Uterus (tissue), 3 donors: ENCODE measurements at regions not wholly inside any gene's neighbourhood (a gene's known extent, or its start where the extent isn't known, plus 50 kb on each side); places are given as distances from the start of the nearest gene placed in this dataset.

Experiments
- DNase-seq, 2 donors: peaks; one replicate each; pipeline ENCODE4 v3.0.0-alpha.2; 2019 to 2020
- H3K27ac ChIP-seq, 2 donors: fragments of 200-600 bp; sonication (generic); 1 replicate in 1 of 2; 2 replicates in 1 of 2; pipeline ENCODE4 v1.5.1; 2016 to 2018
- H3K27me3 ChIP-seq, 2 donors: fragments of 200-600 bp; sonication (generic); one replicate each; pipeline ENCODE4 v1.5.1; 2018 to 2019; ENCODE audit warnings: control low read depth in 1 of 2
- H3K36me3 ChIP-seq, 2 donors: fragments of 200-600 bp; sonication (generic); one replicate each; pipeline ENCODE4 v1.5.1; 2019; ENCODE audit warnings: control low read depth in 1 of 2
- H3K4me1 ChIP-seq, 2 donors: fragments of 200-600 bp; sonication (generic); one replicate each; pipeline ENCODE4 v1.5.1; 2018 to 2019; ENCODE audit warnings: control low read depth in 1 of 2
- H3K4me3 ChIP-seq, 2 donors: fragments of 200-600 bp; sonication (generic); 1 replicate in 1 of 2; 2 replicates in 1 of 2; pipeline ENCODE4 v1.5.1; 2018 to 2019; ENCODE audit warnings: mild to moderate bottlenecking in 1 of 2
- H3K9me3 ChIP-seq, 2 donors: fragments of 200-600 bp; sonication (generic); one replicate each; pipeline ENCODE4 v1.5.1; 2019; ENCODE audit warnings: control low read depth in 1 of 2
- POLR2A ChIP-seq, 2 donors: fragments of 450-650 bp; IDR thresholded peaks; one replicate each; pipeline ENCODE4 v1.6.1; 2016; ENCODE audit warnings: antibody characterized with exemption in 2 of 2, mild to moderate bottlenecking in 1 of 2, moderate library complexity in 1 of 2
- intact Hi-C: fragments of 100-400 bp; cut with DNase I; formaldehyde crosslinking; loops from one replicate; pipeline ENCODE4 v1.15.1; 2023; ENCODE audit warnings: low total_unique reads
- TF ChIP-seq, protein P1 (sequence below), 4 experiments: fragments of 200-600 bp in 2 of 4; fragments of 450-650 bp in 2 of 4; sonication (generic) in 2 of 4; IDR thresholded peaks; one replicate each; pipeline ENCODE4 v1.5.1; 2016 to 2019; ENCODE audit warnings: antibody characterized with exemption in 4 of 4, mild to moderate bottlenecking in 2 of 4, moderate library complexity in 1 of 4
- donor health status: DM: yes; HTN: yes; CAD: no.

DNA sequence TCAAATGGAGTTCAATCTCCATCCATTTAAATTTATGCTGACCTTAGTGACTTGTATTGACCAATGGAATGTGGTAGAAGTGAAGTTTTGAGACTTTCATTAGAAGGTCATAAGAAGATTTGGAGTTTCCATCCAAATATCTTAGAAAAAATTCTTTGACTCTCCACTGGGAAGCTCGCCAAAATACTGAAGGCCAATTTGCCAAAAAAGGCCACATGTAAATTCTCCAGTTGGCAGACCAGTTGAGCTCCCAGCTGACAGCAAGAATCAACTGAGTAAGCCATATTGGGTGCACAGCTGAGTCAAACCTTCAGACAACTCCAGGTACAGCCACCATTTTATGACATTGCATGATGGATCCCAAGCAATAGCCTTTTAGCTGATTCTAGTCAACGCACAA, 228.3 kb upstream of the SETBP1 start:
- no peak overlapping the region for H3K27ac ChIP-seq
- TF ChIP-seq, protein P1, sequence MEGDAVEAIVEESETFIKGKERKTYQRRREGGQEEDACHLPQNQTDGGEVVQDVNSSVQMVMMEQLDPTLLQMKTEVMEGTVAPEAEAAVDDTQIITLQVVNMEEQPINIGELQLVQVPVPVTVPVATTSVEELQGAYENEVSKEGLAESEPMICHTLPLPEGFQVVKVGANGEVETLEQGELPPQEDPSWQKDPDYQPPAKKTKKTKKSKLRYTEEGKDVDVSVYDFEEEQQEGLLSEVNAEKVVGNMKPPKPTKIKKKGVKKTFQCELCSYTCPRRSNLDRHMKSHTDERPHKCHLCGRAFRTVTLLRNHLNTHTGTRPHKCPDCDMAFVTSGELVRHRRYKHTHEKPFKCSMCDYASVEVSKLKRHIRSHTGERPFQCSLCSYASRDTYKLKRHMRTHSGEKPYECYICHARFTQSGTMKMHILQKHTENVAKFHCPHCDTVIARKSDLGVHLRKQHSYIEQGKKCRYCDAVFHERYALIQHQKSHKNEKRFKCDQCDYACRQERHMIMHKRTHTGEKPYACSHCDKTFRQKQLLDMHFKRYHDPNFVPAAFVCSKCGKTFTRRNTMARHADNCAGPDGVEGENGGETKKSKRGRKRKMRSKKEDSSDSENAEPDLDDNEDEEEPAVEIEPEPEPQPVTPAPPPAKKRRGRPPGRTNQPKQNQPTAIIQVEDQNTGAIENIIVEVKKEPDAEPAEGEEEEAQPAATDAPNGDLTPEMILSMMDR (IDR thresholded peaks at IDR 0.05) = no peak
- no peak for TF ChIP-seq POLR2A (IDR thresholded peaks at IDR 0.05)
- intact Hi-C loops = no loop called here
- H3K4me3 ChIP-seq = no peak overlapping the region
- no peaks in the 10 kb centered on the region for H3K27me3 ChIP-seq
- H3K4me1 ChIP-seq = no peaks in the 10 kb centered on the region
- DNase-seq = no peak
- no peaks in the 10 kb centered on the region for H3K9me3 ChIP-seq
- H3K36me3 ChIP-seq = no peaks in the 10 kb centered on the region

DNA sequence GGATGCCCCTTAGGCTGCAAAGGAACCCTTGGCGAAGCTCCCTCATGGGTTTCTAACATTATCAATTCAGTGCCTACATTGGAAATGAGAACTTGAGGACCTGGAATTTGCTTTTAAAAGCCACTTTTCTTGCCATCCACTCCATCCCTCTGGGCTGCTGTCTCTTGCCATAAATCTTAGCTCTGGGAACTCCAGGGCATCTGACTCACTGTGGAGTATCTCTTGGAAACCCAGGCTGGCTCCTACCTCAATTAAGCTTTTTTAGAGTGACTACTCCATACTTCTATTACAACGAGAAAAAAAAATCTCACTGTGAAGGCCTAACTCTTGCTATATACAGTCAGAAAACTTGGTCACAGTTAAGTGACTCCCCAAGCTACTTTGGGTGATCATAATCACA, 227.2 kb upstream of the SETBP1 start:
- no peak overlapping the region for H3K27ac ChIP-seq
- DNase-seq = no peak
- intact Hi-C loops = no loop called here
- no peaks in the 10 kb centered on the region for H3K27me3 ChIP-seq
- no peak overlapping the region for H3K4me3 ChIP-seq
- TF ChIP-seq, protein P1 (IDR thresholded peaks at IDR 0.05) = no peak
- no peak for TF ChIP-seq POLR2A (IDR thresholded peaks at IDR 0.05)
- no peaks in the 10 kb centered on the region for H3K9me3 ChIP-seq
- H3K36me3 ChIP-seq = no peaks in the 10 kb centered on the region
- H3K4me1 ChIP-seq = no peaks in the 10 kb centered on the region

DNA sequence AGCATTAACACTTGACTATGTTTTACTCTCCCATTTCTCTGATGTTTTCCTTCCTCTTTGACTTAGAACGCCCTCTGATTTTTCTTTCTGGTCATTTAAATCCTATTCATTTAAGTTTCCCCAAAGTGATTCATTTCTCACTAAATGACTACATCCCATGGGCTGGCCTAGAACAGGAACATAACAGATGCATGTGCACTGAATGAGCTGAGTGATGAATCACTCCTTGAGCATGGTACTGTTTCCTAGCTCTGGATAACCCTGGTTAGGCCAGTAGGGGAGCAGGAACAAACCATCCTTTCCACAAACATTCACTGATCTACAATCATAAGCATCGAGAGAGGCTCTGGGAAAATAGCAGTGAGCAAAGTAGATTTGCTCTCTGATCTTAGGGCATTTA, 221.9 kb upstream of the SETBP1 start:
- intact Hi-C loops = no loop called here
- Histone ChIP-seq H3K27me3 (no peaks in the 10 kb centered on the region), H3K4me1 (no peaks in the 10 kb centered on the region), H3K9me3 (no peaks in the 10 kb centered on the region), H3K4me3 (no peak overlapping the region), H3K27ac (no peak overlapping the region), H3K36me3 (no peaks in the 10 kb centered on the region)
- TF ChIP-seq, protein P1 (IDR thresholded peaks at IDR 0.05) = no peak
- no peak for TF ChIP-seq POLR2A (IDR thresholded peaks at IDR 0.05)
- no peak for DNase-seq

DNA sequence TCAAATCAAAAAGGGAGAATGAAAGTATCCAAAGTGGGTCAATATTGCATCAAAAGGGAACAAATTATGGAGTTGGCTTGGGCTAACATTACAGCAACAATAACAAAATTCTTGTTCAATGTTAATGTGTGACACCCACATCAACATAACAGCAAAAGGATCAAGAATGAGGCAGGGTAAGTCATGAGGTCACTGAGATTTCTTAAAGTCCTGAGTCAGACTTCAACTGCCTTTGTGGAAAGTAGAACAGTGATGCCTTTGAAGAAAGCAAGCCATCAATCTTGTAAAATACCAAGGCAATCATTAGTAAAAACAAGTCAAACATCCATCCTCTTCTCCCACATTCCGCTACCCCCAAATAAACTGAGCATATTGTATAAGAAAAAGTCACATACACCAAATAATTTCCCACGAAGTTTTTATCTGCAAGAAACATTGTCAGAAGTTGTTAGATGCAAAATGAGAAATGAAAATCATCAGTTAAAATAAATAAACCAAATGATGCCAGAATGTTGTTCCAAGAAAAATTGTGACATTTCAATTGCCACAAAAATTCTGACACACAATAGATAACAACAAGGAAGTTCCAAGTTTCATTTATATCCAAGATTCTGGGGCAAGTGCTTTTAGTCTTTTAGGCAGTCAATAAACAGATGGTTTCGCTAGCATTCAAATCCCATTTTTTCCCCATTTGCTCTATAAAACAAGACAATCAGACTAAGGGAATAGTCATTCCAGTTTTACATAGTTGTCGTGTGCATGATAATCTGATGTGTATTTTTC, 216.1 kb upstream of the SETBP1 start:
- H3K36me3 ChIP-seq = no peaks in the 10 kb centered on the region
- DNase-seq = no peak
- no peak overlapping the region for H3K4me3 ChIP-seq
- no peak overlapping the region for H3K27ac ChIP-seq
- H3K4me1 ChIP-seq = peaks cover 4 to 7% of the 10 kb centered on the region in 2 donors
- H3K9me3 ChIP-seq = no peaks in the 10 kb centered on the region
- no peak for TF ChIP-seq POLR2A (IDR thresholded peaks at IDR 0.05)
- TF ChIP-seq, protein P1 (IDR thresholded peaks at IDR 0.05) = no peak
- intact Hi-C loops = no loop called here
- no peaks in the 10 kb centered on the region for H3K27me3 ChIP-seq

DNA sequence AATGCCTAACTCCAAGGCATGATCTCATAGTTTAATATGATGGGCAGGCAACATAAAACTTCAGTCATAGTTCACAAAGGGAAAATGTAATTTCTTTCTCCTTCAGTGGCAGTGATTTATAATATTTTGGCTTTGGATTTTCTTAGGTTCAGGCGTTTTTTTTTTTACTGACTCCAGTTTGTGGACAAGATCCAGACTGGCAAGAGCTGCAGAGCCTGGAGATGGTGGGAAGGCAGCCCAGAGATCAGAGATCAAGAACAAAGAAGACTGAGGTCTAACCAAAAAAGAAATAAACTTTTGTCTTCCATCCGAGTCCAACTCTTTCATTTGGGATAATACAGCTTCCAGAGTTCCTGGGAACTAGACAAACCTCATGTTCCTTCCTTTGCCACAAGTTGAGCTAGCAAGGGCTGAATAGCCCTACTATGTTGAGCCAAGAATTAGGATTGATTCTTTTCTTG, 215.3 kb upstream of the SETBP1 start:
- Histone ChIP-seq H3K4me3 (no peak overlapping the region), H3K4me1 (peaks cover 4 to 7% of the 10 kb centered on the region in 2 donors), H3K9me3 (no peaks in the 10 kb centered on the region), H3K27me3 (no peaks in the 10 kb centered on the region), H3K36me3 (no peaks in the 10 kb centered on the region), H3K27ac (no peak overlapping the region)
- peak in 1 of 2 donors; percentile 21 for DNase-seq
- TF ChIP-seq POLR2A (IDR thresholded peaks at IDR 0.05) = no peak
- TF ChIP-seq, protein P1 (IDR thresholded peaks at IDR 0.05) = no peak
- intact Hi-C loops = no loop called here
